Activated CD8-positive, alpha-beta memory T cell treated with anti-CD3 and anti-CD28 coated beads, Interleukin-2, amount 10 ng/mL, durations not matched to agents 7 days and 5 days (primary cell): ENCODE measurements at regions not wholly inside any gene's neighbourhood (a gene's known extent, or its start where the extent isn't known, plus 50 kb on each side); places are given as distances from the start of the nearest gene placed in this dataset.

Experiments used
- ATAC-seq: fragments of 150-1000 bp; cut with Tn5 transposase; one replicate; pipeline ENCODE4 v1.10.0; 2021; ENCODE audit warnings: moderate library complexity
- CTCF ChIA-PET: fragments of 350-600 bp; sonication (Branson Sonifier 250); formaldehyde crosslinking; loops from one replicate; lab custom pipeline; 2021; ENCODE audit warnings: antibody characterized with exemption; lab: Charles Lee
- DNase-seq: peaks from one replicate; pipeline ENCODE4 v3.0.0-alpha.2; 2020
- H3K27ac Mint-ChIP-seq: one replicate; pipeline ENCODE4 v1.8.0; 2021; ENCODE audit warnings: mild to moderate bottlenecking, mixed read lengths
- H3K27me3 Mint-ChIP-seq: one replicate; pipeline ENCODE4 v1.8.0; 2021; ENCODE audit warnings: mixed read lengths
- H3K36me3 Mint-ChIP-seq: one replicate; pipeline ENCODE4 v1.8.0; 2021; ENCODE audit warnings: mild to moderate bottlenecking, mixed read lengths
- H3K4me1 Mint-ChIP-seq: one replicate; pipeline ENCODE4 v1.8.0; 2021; ENCODE audit warnings: mixed read lengths
- H3K4me3 Mint-ChIP-seq: one replicate; pipeline ENCODE4 v1.8.0; 2021; ENCODE audit warnings: mild to moderate bottlenecking, moderate library complexity, mixed read lengths
- H3K9me3 Mint-ChIP-seq: one replicate; pipeline ENCODE4 v1.8.0; 2022; ENCODE audit warnings: low read depth, mixed read lengths

GRCh38 chr6:19454001-19454720 is 383.0 kb upstream of the ID4 start:
- CTCF ChIA-PET, result no interaction called here
- no peak for DNase-seq
- Mint-ChIP-seq H3K27me3 (no peaks in the 10 kb centered on the region), H3K27ac (no peak overlapping the region), H3K4me3 (no peak overlapping the region), H3K9me3 (peaks cover 2% of the 10 kb centered on the region), H3K36me3 (no peaks in the 10 kb centered on the region), H3K4me1 (no peaks in the 10 kb centered on the region)
- ATAC-seq, result no peak

- H3K4me3 Mint-ChIP-seq, result no peak overlapping the region
- no peaks in the 10 kb centered on the region for H3K36me3 Mint-ChIP-seq
- H3K9me3 Mint-ChIP-seq, result peaks cover 2% of the 10 kb centered on the region
- ATAC-seq (no peak), DNase-seq (no peak)
- H3K27me3 Mint-ChIP-seq, result no peaks in the 10 kb centered on the region
- H3K4me1 Mint-ChIP-seq, result no peaks in the 10 kb centered on the region
- CTCF ChIA-PET, result no interaction called here
- H3K27ac Mint-ChIP-seq, result no peak overlapping the region
These were observed 382.3 kb upstream of the ID4 start for GRCh38 chr6:19454721-19455392.

GRCh38 chr6:19463250-19463649 is 373.9 kb upstream of the ID4 start:
- CTCF ChIA-PET, result no interaction called here
- Mint-ChIP-seq H3K4me1 (no peaks in the 10 kb centered on the region), H3K9me3 (peaks cover 1% of the 10 kb centered on the region), H3K27ac (no peak overlapping the region), H3K4me3 (no peak overlapping the region), H3K27me3 (no peaks in the 10 kb centered on the region), H3K36me3 (no peaks in the 10 kb centered on the region)
- no peak for ATAC-seq
- DNase-seq, result no peak

- CTCF ChIA-PET, result no interaction called here
- Mint-ChIP-seq H3K36me3 (no peaks in the 10 kb centered on the region), H3K9me3 (peaks cover 1% of the 10 kb centered on the region), H3K4me3 (no peak overlapping the region), H3K27me3 (no peaks in the 10 kb centered on the region), H3K27ac (no peak overlapping the region), H3K4me1 (no peaks in the 10 kb centered on the region)
- DNase-seq (no peak), ATAC-seq (no peak)
These were observed 373.2 kb upstream of the ID4 start for GRCh38 chr6:19463925-19464324.

GRCh38 chr6:19465256-19465655 is 371.9 kb upstream of the ID4 start:
- DNase-seq, result no peak
- no peaks in the 10 kb centered on the region for H3K27me3 Mint-ChIP-seq
- H3K27ac Mint-ChIP-seq, result no peak overlapping the region
- ATAC-seq, result no peak
- H3K4me3 Mint-ChIP-seq, result no peak overlapping the region
- CTCF ChIA-PET, result no interaction called here
- H3K36me3 Mint-ChIP-seq, result no peaks in the 10 kb centered on the region
- H3K9me3 Mint-ChIP-seq, result no peaks in the 10 kb centered on the region
- H3K4me1 Mint-ChIP-seq, result no peaks in the 10 kb centered on the region

GRCh38 chr6:19465760-19466159 is 371.4 kb upstream of the ID4 start:
- no peak for ATAC-seq
- Mint-ChIP-seq H3K4me1 (no peaks in the 10 kb centered on the region), H3K27me3 (no peaks in the 10 kb centered on the region), H3K27ac (no peak overlapping the region), H3K9me3 (no peaks in the 10 kb centered on the region), H3K36me3 (no peaks in the 10 kb centered on the region), H3K4me3 (no peak overlapping the region)
- DNase-seq, result no peak
- CTCF ChIA-PET, result no interaction called here

- DNase-seq, result no peak
- CTCF ChIA-PET, result no interaction called here
- Mint-ChIP-seq H3K27me3 (no peaks in the 10 kb centered on the region), H3K9me3 (peaks cover 6% of the 10 kb centered on the region), H3K36me3 (no peaks in the 10 kb centered on the region), H3K4me3 (no peak overlapping the region), H3K4me1 (no peaks in the 10 kb centered on the region), H3K27ac (no peak overlapping the region)
- no peak for ATAC-seq
These were observed 366.8 kb upstream of the ID4 start for GRCh38 chr6:19470333-19470732.

- no peaks in the 10 kb centered on the region for H3K4me1 Mint-ChIP-seq
These were observed 365.0 kb upstream of the ID4 start for GRCh38 chr6:19472153-19472552.

GRCh38 chr6:19472850-19473249 is 364.3 kb upstream of the ID4 start:
- no peak overlapping the region for H3K27ac Mint-ChIP-seq
- DNase-seq, result no peak
- no peaks in the 10 kb centered on the region for H3K36me3 Mint-ChIP-seq
- H3K9me3 Mint-ChIP-seq, result peaks cover 10% of the 10 kb centered on the region
- H3K4me3 Mint-ChIP-seq, result no peak overlapping the region
- H3K27me3 Mint-ChIP-seq, result no peaks in the 10 kb centered on the region
- CTCF ChIA-PET, result no interaction called here
- no peaks in the 10 kb centered on the region for H3K4me1 Mint-ChIP-seq
- no peak for ATAC-seq

More at GRCh38 chr6:19472153-19472552, 365.0 kb upstream of the ID4 start:
- Mint-ChIP-seq H3K27me3 (no peaks in the 10 kb centered on the region), H3K36me3 (no peaks in the 10 kb centered on the region), H3K9me3 (peaks cover 10% of the 10 kb centered on the region), H3K27ac (no peak overlapping the region), H3K4me3 (no peak overlapping the region)
- ATAC-seq (no peak), DNase-seq (no peak)
- CTCF ChIA-PET, result no interaction called here

- H3K4me1 Mint-ChIP-seq, result no peaks in the 10 kb centered on the region
- no peak overlapping the region for H3K27ac Mint-ChIP-seq
- H3K9me3 Mint-ChIP-seq, result peaks cover 10% of the 10 kb centered on the region
- H3K27me3 Mint-ChIP-seq, result no peaks in the 10 kb centered on the region
- CTCF ChIA-PET, result no interaction called here
- no peak for DNase-seq
- H3K4me3 Mint-ChIP-seq, result no peak overlapping the region
- no peak for ATAC-seq
- H3K36me3 Mint-ChIP-seq, result no peaks in the 10 kb centered on the region
These were observed 359.6 kb upstream of the ID4 start for GRCh38 chr6:19477563-19477962.

GRCh38 chr6:19478273-19478672 is 358.9 kb upstream of the ID4 start:
- H3K4me1 Mint-ChIP-seq, result no peaks in the 10 kb centered on the region
- no peak overlapping the region for H3K4me3 Mint-ChIP-seq
- CTCF ChIA-PET, result no interaction called here
- ATAC-seq, result no peak
- DNase-seq, result no peak
- no peaks in the 10 kb centered on the region for H3K36me3 Mint-ChIP-seq
- H3K9me3 Mint-ChIP-seq, result peaks cover 10% of the 10 kb centered on the region
- H3K27ac Mint-ChIP-seq, result no peak overlapping the region
- H3K27me3 Mint-ChIP-seq, result no peaks in the 10 kb centered on the region

- H3K36me3 Mint-ChIP-seq, result no peaks in the 10 kb centered on the region
- ATAC-seq (no peak), DNase-seq (no peak)
- H3K27ac Mint-ChIP-seq, result no peak overlapping the region
- CTCF ChIA-PET, result no interaction called here
- no peak overlapping the region for H3K4me3 Mint-ChIP-seq
- no peaks in the 10 kb centered on the region for H3K4me1 Mint-ChIP-seq
- H3K9me3 Mint-ChIP-seq, result peaks cover 5% of the 10 kb centered on the region
- H3K27me3 Mint-ChIP-seq, result no peaks in the 10 kb centered on the region
These were observed 358.2 kb upstream of the ID4 start for GRCh38 chr6:19478992-19479391.

- ATAC-seq (no peak), DNase-seq (no peak)
- no peaks in the 10 kb centered on the region for H3K4me1 Mint-ChIP-seq
- H3K9me3 Mint-ChIP-seq, result peaks cover 4% of the 10 kb centered on the region
- no peak overlapping the region for H3K4me3 Mint-ChIP-seq
- H3K27ac Mint-ChIP-seq, result no peak overlapping the region
- no peaks in the 10 kb centered on the region for H3K27me3 Mint-ChIP-seq
- CTCF ChIA-PET, result no interaction called here
- no peaks in the 10 kb centered on the region for H3K36me3 Mint-ChIP-seq
These were observed 357.6 kb upstream of the ID4 start for GRCh38 chr6:19479551-19479950.

GRCh38 chr6:19492636-19493405 is 344.3 kb upstream of the ID4 start:
- H3K27ac Mint-ChIP-seq, result no peak overlapping the region
- peaks cover 4% of the 10 kb centered on the region for H3K9me3 Mint-ChIP-seq
- no peaks in the 10 kb centered on the region for H3K27me3 Mint-ChIP-seq
- no peak overlapping the region for H3K4me3 Mint-ChIP-seq
- H3K4me1 Mint-ChIP-seq, result no peaks in the 10 kb centered on the region
- CTCF ChIA-PET, result no interaction called here
- no peaks in the 10 kb centered on the region for H3K36me3 Mint-ChIP-seq
- DNase-seq (no peak), ATAC-seq (no peak)
